Sigmoid colon (tissue), 4 donors: ENCODE measurements at regions not wholly inside any gene's neighbourhood (a gene's known extent, or its start where the extent isn't known, plus 50 kb on each side); places are given as distances from the start of the nearest gene placed in this dataset.

Experiments used
- EP300 ChIP-seq, 4 donors: sonication (generic); formaldehyde crosslinking; IDR thresholded peaks; one replicate each; pipeline ENCODE4 v1.6.1; 2017; ENCODE audit warnings: antibody characterized with exemption in 4 of 4
- POLR2A ChIP-seq, 2 donors: fragments of 450-650 bp; IDR thresholded peaks; one replicate each; pipeline ENCODE4 v1.6.1; 2016; ENCODE audit warnings: antibody characterized with exemption in 2 of 2, mild to moderate bottlenecking in 2 of 2, moderate library complexity in 2 of 2
- TF ChIP-seq, protein P1 (sequence below), 4 experiments: fragments of 450-650 bp in 3 of 4; fragments of 200-600 bp in 1 of 4; IDR thresholded peaks; one replicate each; pipeline ENCODE4 v1.5.1; 2016 to 2019; ENCODE audit warnings: antibody characterized with exemption in 4 of 4, mild to moderate bottlenecking in 3 of 4, moderate library complexity in 2 of 4

DNA sequence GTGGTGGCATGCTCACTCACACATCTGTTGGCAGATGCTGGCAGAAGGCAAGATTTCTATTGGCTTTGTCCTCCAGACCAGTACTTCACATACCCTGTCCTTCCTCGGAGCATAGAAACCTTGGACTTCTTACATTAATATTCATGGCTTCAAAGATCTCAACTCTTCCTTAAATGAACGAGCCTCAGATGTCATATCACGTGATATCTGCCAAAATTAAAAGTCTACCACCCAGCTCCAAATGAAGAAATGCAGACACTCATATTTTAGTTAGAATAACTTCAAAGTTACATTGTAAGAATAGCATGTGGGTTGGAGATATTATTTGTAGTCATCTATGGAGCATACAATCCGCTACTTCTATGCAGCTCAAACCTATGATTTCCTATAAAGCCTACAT is 1994.9 kb downstream of the NCAM2 start:
- TF ChIP-seq, protein P1, sequence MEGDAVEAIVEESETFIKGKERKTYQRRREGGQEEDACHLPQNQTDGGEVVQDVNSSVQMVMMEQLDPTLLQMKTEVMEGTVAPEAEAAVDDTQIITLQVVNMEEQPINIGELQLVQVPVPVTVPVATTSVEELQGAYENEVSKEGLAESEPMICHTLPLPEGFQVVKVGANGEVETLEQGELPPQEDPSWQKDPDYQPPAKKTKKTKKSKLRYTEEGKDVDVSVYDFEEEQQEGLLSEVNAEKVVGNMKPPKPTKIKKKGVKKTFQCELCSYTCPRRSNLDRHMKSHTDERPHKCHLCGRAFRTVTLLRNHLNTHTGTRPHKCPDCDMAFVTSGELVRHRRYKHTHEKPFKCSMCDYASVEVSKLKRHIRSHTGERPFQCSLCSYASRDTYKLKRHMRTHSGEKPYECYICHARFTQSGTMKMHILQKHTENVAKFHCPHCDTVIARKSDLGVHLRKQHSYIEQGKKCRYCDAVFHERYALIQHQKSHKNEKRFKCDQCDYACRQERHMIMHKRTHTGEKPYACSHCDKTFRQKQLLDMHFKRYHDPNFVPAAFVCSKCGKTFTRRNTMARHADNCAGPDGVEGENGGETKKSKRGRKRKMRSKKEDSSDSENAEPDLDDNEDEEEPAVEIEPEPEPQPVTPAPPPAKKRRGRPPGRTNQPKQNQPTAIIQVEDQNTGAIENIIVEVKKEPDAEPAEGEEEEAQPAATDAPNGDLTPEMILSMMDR (IDR thresholded peaks at IDR 0.05): no peak
- TF ChIP-seq POLR2A (IDR thresholded peaks at IDR 0.05): no peak
- no peak for TF ChIP-seq EP300 (IDR thresholded peaks at IDR 0.05)
